ENCODE measurements at regions not wholly inside any gene's neighbourhood (a gene's known extent, or its start where the extent isn't known, plus 50 kb on each side); places are given as distances from the start of the nearest gene placed in this dataset.
"Not testable (repeated sequence)": the region's sequence is repeated elsewhere in the genome, so short reads cannot be mapped to it uniquely, and the experiment has no call there.

GRCh38 chr5:23994581-23995370, 487.4 kb downstream of the PRDM9 start:
- no peak for DNase-seq

GRCh38 chr5:23996525-23996924, 489.1 kb downstream of the PRDM9 start:
- no peak for DNase-seq

GRCh38 chr5:24005384-24005783, 498.0 kb downstream of the PRDM9 start:
- no peak for DNase-seq

GRCh38 chr5:24017710-24018109, 510.3 kb downstream of the PRDM9 start:
- DNase-seq, result not testable (repeated sequence)

- no peak for DNase-seq
These were observed 518.9 kb downstream of the PRDM9 start for GRCh38 chr5:24026288-24026687.

GRCh38 chr5:24042688-24043087, 535.3 kb downstream of the PRDM9 start:
- DNase-seq, result no peak

- DNase-seq, result no peak
These were observed 537.6 kb downstream of the PRDM9 start for GRCh38 chr5:24045046-24045445.

- no peak for DNase-seq
These were observed 546.3 kb downstream of the PRDM9 start for GRCh38 chr5:24053737-24054136.

- no peak for DNase-seq
These were observed 551.6 kb downstream of the PRDM9 start for GRCh38 chr5:24059006-24059405.

GRCh38 chr5:24059716-24060115, 552.3 kb downstream of the PRDM9 start:
- DNase-seq, result no peak

- DNase-seq, result no peak
These were observed 558.4 kb downstream of the PRDM9 start for GRCh38 chr5:24065779-24066178.

GRCh38 chr5:24067208-24067607, 559.8 kb downstream of the PRDM9 start:
- no peak for DNase-seq

GRCh38 chr5:24068524-24068923, 561.1 kb downstream of the PRDM9 start:
- DNase-seq, result no peak

- DNase-seq, result no peak
These were observed 565.7 kb downstream of the PRDM9 start for GRCh38 chr5:24073107-24073506.

GRCh38 chr5:24080046-24080445, 564.7 kb downstream of the CDH10 start:
- DNase-seq, result no peak

GRCh38 chr5:24094081-24094679, 550.6 kb downstream of the CDH10 start:
- DNase-seq, result no peak

GRCh38 chr5:24102010-24102409, 542.8 kb downstream of the CDH10 start:
- no peak for DNase-seq

- no peak for DNase-seq
These were observed 541.2 kb downstream of the CDH10 start for GRCh38 chr5:24103451-24104023.

- no peak for DNase-seq
These were observed 534.7 kb downstream of the CDH10 start for GRCh38 chr5:24110004-24110615.

- no peak for DNase-seq
These were observed 532.4 kb downstream of the CDH10 start for GRCh38 chr5:24112420-24112819.

GRCh38 chr5:24118351-24118750, 526.4 kb downstream of the CDH10 start:
- DNase-seq, result no peak

- no peak for DNase-seq
These were observed 509.2 kb downstream of the CDH10 start for GRCh38 chr5:24135536-24135935.

GRCh38 chr5:24141046-24141445, 503.7 kb downstream of the CDH10 start:
- DNase-seq, result no peak

GRCh38 chr5:24142341-24142740, 502.4 kb downstream of the CDH10 start:
- DNase-seq, result no peak

Measured in activated CD4-positive, alpha-beta T cell treated with anti-CD3 and anti-CD28 coated beads, Interleukin-2, Interleukin-6, amounts not matched to agents 100 ng/mL and 50 ng/mL, durations not matched to agents 16 hours and 8 hours (primary cell).